ENCODE measurements at regions not wholly inside any gene's neighbourhood (a gene's known extent, or its start where the extent isn't known, plus 50 kb on each side); places are given as distances from the start of the nearest gene placed in this dataset.

- H3K27ac Mint-ChIP-seq: no peak overlapping the region
- no peaks in the 10 kb centered on the region for H3K36me3 Mint-ChIP-seq (ENCODE audit: low read depth)
Measured at GRCh38 chr9:80467632-80468031, 895.9 kb downstream of the TLE4 start.

GRCh38 chr9:80465556-80465955 lies 893.8 kb downstream of the TLE4 start:
- no peaks in the 10 kb centered on the region for H3K27me3 Mint-ChIP-seq
- H3K27ac Mint-ChIP-seq: no peak overlapping the region
- H3K9me3 Mint-ChIP-seq: peaks cover 7% of the 10 kb centered on the region
- Histone ChIP-seq H3K36me3 (ENCODE audit: insufficient read depth, low read length) (no peaks in the 10 kb centered on the region), H3K27ac (ENCODE audit: low read depth in 1 of 2, low read length in 2 of 2) (no peak overlapping the region), H3K4me1 (ENCODE audit: insufficient read depth, low read length) (no peaks in the 10 kb centered on the region), H3K9me3 (ENCODE audit: control insufficient read depth in 1 of 2, insufficient read depth in 1 of 2, low read length in 2 of 2) (no peaks in the 10 kb centered on the region), H3K27me3 (ENCODE audit: control insufficient read depth in 1 of 2, insufficient read depth in 2 of 2, low read length in 2 of 2) (no peaks in the 10 kb centered on the region), H3K4me3 (ENCODE audit: low read length) (no peak overlapping the region)
- H3K4me3 Mint-ChIP-seq: no peak overlapping the region
- intact Hi-C loops (cut with DNase I, micrococcal nuclease): no loop called here
- ChIA-PET POLR2A (no interaction called here), CTCF (no interaction called here)
- DNase-seq: no peak
- H3K36me3 Mint-ChIP-seq (ENCODE audit: low read depth): no peaks in the 10 kb centered on the region
- TF ChIP-seq CTCF (IDR thresholded peaks at IDR 0.05): no peak
- ATAC-seq (ENCODE audit: poor library complexity): no peak
- H3K4me1 Mint-ChIP-seq (ENCODE audit: low read depth): no peaks in the 10 kb centered on the region

More at GRCh38 chr9:80467632-80468031, 895.9 kb downstream of the TLE4 start:
- Mint-ChIP-seq H3K4me1 (ENCODE audit: low read depth) (no peaks in the 10 kb centered on the region), H3K4me3 (no peak overlapping the region), H3K9me3 (peaks cover 10% of the 10 kb centered on the region), H3K27me3 (no peaks in the 10 kb centered on the region)
- ATAC-seq (ENCODE audit: poor library complexity): no peak
- ChIA-PET CTCF (no interaction called here), POLR2A (no interaction called here)
- Histone ChIP-seq H3K36me3 (ENCODE audit: insufficient read depth, low read length) (no peaks in the 10 kb centered on the region), H3K4me3 (ENCODE audit: low read length) (no peak overlapping the region), H3K4me1 (ENCODE audit: insufficient read depth, low read length) (no peaks in the 10 kb centered on the region), H3K27ac (ENCODE audit: low read depth in 1 of 2, low read length in 2 of 2) (no peak overlapping the region), H3K27me3 (ENCODE audit: control insufficient read depth in 1 of 2, insufficient read depth in 2 of 2, low read length in 2 of 2) (no peaks in the 10 kb centered on the region), H3K9me3 (ENCODE audit: control insufficient read depth in 1 of 2, insufficient read depth in 1 of 2, low read length in 2 of 2) (no peaks in the 10 kb centered on the region)
- no peak for DNase-seq
- intact Hi-C loops (cut with DNase I, micrococcal nuclease): no loop called here
- no peak for TF ChIP-seq CTCF (IDR thresholded peaks at IDR 0.05)

- Histone ChIP-seq H3K27me3 (ENCODE audit: control insufficient read depth in 1 of 2, insufficient read depth in 2 of 2, low read length in 2 of 2) (no peaks in the 10 kb centered on the region), H3K9me3 (ENCODE audit: control insufficient read depth in 1 of 2, insufficient read depth in 1 of 2, low read length in 2 of 2) (peaks cover 0 to 10% of the 10 kb centered on the region in 2 experiments), H3K27ac (ENCODE audit: low read depth in 1 of 2, low read length in 2 of 2) (no peak overlapping the region), H3K4me1 (ENCODE audit: insufficient read depth, low read length) (no peaks in the 10 kb centered on the region), H3K36me3 (ENCODE audit: insufficient read depth, low read length) (no peaks in the 10 kb centered on the region), H3K4me3 (ENCODE audit: low read length) (no peak overlapping the region)
- H3K4me3 Mint-ChIP-seq: no peak overlapping the region
- no peak for DNase-seq
- H3K27me3 Mint-ChIP-seq: no peaks in the 10 kb centered on the region
- no peak overlapping the region for H3K27ac Mint-ChIP-seq
- no peaks in the 10 kb centered on the region for H3K4me1 Mint-ChIP-seq (ENCODE audit: low read depth)
- H3K9me3 Mint-ChIP-seq: peaks cover 3% of the 10 kb centered on the region
- no peaks in the 10 kb centered on the region for H3K36me3 Mint-ChIP-seq (ENCODE audit: low read depth)
- ChIA-PET POLR2A (no interaction called here), CTCF (no interaction called here)
- no peak for ATAC-seq (ENCODE audit: poor library complexity)
- TF ChIP-seq CTCF (IDR thresholded peaks at IDR 0.05): no peak
- intact Hi-C loops (cut with DNase I, micrococcal nuclease): no loop called here
Measured at GRCh38 chr9:80449513-80449912, 877.7 kb downstream of the TLE4 start.

All from CD4-positive, alpha-beta T cell (primary cell).